Keratinocyte (primary cell): ENCODE measurements at regions not wholly inside any gene's neighbourhood (a gene's known extent, or its start where the extent isn't known, plus 50 kb on each side); places are given as distances from the start of the nearest gene placed in this dataset.

Experiments used
- EZH2 ChIP-seq: IDR thresholded peaks from one replicate; pipeline ENCODE4 v1.6.1; 2012; ENCODE audit warnings: inconsistent platforms, mild to moderate bottlenecking, low read length, moderate library complexity
- TF ChIP-seq, protein P1 (sequence below), 3 experiments: IDR thresholded peaks in 1 of 3; conservative IDR thresholded peaks in 1 of 3; optimal IDR thresholded peaks in 1 of 3; 2 replicates in 2 of 3; 3 replicates in 1 of 3; pipeline versions ENCODE3 to v1.5.1; 2011; ENCODE audit warnings: low read length in 3 of 3, mild to moderate bottlenecking in 3 of 3, moderate library complexity in 2 of 3, control low read depth in 1 of 3, inconsistent platforms in 1 of 3; ENCODE audit not compliant: insufficient read depth in 2 of 3; ENCODE audit errors: extremely low read depth in 1 of 3

DNA sequence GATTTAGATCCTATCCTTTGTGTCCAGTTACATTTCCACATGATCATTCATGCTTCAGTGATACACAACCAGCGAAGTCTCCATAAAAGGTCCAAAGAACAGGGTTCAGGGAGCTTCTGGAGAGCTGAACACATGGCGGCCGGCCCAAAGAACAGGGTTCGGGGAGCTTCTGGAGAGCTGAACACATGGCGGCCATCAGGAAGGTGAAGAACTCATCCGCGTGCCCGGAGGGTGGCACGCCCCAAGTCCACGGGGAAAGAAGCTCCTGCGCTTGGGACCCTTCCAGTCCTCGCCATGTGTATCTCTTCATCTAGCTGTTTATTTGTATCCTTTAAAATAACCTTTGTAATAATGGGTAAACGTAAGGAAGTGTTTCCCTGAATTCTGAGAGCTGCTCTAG, 91.9 kb upstream of the FLRT2 start:
- TF ChIP-seq, protein P1, sequence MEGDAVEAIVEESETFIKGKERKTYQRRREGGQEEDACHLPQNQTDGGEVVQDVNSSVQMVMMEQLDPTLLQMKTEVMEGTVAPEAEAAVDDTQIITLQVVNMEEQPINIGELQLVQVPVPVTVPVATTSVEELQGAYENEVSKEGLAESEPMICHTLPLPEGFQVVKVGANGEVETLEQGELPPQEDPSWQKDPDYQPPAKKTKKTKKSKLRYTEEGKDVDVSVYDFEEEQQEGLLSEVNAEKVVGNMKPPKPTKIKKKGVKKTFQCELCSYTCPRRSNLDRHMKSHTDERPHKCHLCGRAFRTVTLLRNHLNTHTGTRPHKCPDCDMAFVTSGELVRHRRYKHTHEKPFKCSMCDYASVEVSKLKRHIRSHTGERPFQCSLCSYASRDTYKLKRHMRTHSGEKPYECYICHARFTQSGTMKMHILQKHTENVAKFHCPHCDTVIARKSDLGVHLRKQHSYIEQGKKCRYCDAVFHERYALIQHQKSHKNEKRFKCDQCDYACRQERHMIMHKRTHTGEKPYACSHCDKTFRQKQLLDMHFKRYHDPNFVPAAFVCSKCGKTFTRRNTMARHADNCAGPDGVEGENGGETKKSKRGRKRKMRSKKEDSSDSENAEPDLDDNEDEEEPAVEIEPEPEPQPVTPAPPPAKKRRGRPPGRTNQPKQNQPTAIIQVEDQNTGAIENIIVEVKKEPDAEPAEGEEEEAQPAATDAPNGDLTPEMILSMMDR (optimal IDR thresholded peaks at IDR 0.05 in 1 of 3, IDR thresholded peaks at IDR 0.05 in 1 of 3, conservative IDR thresholded peaks at IDR 0.05 in 1 of 3; ENCODE audit: extremely low read depth in 1 of 3, insufficient read depth in 2 of 3, low read length in 3 of 3) = no peak
- TF ChIP-seq EZH2 = no peak
